A549 (cell line): ENCODE measurements at regions not wholly inside any gene's neighbourhood (a gene's known extent, or its start where the extent isn't known, plus 50 kb on each side); places are given as distances from the start of the nearest gene placed in this dataset.

Source experiments
- ATAC-seq, 2 experiments: fragments of 200-7000 bp in 1 of 2; fragments of >200 bp in 1 of 2; cut with Nextera tagmentation in 1 of 2; cut with Tn5 transposase in 1 of 2; 3 replicates each; pipeline versions ENCODE4 v1.8.0 to v1.9.1; 2018 to 2020; ENCODE audit warnings: mild to moderate bottlenecking in 1 of 2, moderate library complexity in 1 of 2
- CTCF ChIA-PET: fragments of 300-600 bp; sonication (Branson Sonifier 250); formaldehyde crosslinking; extraction: SDS; loops from one replicate; lab custom pipeline; 2021; ENCODE audit warnings: antibody characterized with exemption, inconsistent platforms; lab: Yijun Ruan, JAX
- POLR2A ChIA-PET: fragments of 350-600 bp; formaldehyde crosslinking; extraction: SDS; loops from one replicate; lab custom pipeline; 2021; ENCODE audit warnings: antibody characterized with exemption, inconsistent platforms; lab: Yijun Ruan, JAX
- DNase-seq, 2 experiments: peaks; one replicate each; pipeline versions ENCODE4 v3.0.0 to v3.0.0-alpha.2; 2011 to 2016; ENCODE audit warnings: low read depth in 1 of 2, low spot score in 1 of 2
- FAIRE-seq: peaks from 2 replicates; lab custom pipeline; 2011; peaks lifted over from hg19 to GRCh38; lab: Jason Lieb, UNC
- H3K27ac ChIP-seq, 2 experiments: fragments of >200 bp; sonication (Bioruptor Twin); formaldehyde crosslinking; 3 replicates each; pipeline ENCODE4 v1.5.1; 2016 to 2017
- H3K4me1 ChIP-seq: fragments of >200 bp; sonication (Bioruptor Twin); formaldehyde crosslinking; 3 replicates; pipeline ENCODE4 v1.6.1; 2016
- H3K4me2 ChIP-seq: fragments of >200 bp; sonication (Bioruptor Twin); formaldehyde crosslinking; 3 replicates; pipeline ENCODE4 v1.6.1; 2016
- H3K4me3 ChIP-seq: fragments of >200 bp; sonication (Bioruptor Twin); formaldehyde crosslinking; 3 replicates; pipeline ENCODE4 v1.5.1; 2016
- H3K9me3 ChIP-seq: fragments of >200 bp; sonication (Bioruptor Twin); formaldehyde crosslinking; 3 replicates; pipeline ENCODE4 v1.6.1; 2016
- CBX8 ChIP-seq: fragments of 200-600 bp; sonication (generic); IDR thresholded peaks from 2 replicates; pipeline ENCODE4 v1.6.1; 2016
- CEBPB ChIP-seq, 2 experiments: fragments of >200 bp in 1 of 2; sonication (Bioruptor Twin) in 1 of 2; formaldehyde crosslinking in 1 of 2; IDR thresholded peaks; 2 replicates each; pipeline ENCODE4 v1.6.1; 2012 to 2016
- CHD2 ChIP-seq: fragments of 150-350 bp; IDR thresholded peaks from 2 replicates; pipeline ENCODE4 v1.6.1; 2014; ENCODE audit warnings: low read length; ENCODE audit not compliant: partially characterized antibody
- EHF ChIP-seq: fragments of 250-450 bp; sonication (Bioruptor Pico); IDR thresholded peaks from 2 replicates; pipeline ENCODE4 v1.5.0; 2020; ENCODE audit warnings: mild to moderate bottlenecking
- EP300 ChIP-seq, 2 experiments: fragments of >200 bp; sonication (Bioruptor Twin); formaldehyde crosslinking; IDR thresholded peaks; 2 replicates in 1 of 2; 3 replicates in 1 of 2; pipeline ENCODE4 v1.6.1; 2016 to 2017
- FOSL2 ChIP-seq, 2 experiments: fragments of 450-650 bp in 1 of 2; fragments of >200 bp in 1 of 2; sonication (Bioruptor Twin) in 1 of 2; formaldehyde crosslinking; IDR thresholded peaks; 2 replicates each; pipeline versions ENCODE4 v1.5.0 to v1.6.1; 2016 to 2020; ENCODE audit warnings: mild to moderate bottlenecking in 1 of 2, moderate library complexity in 1 of 2
- FOXS1 ChIP-seq: fragments of 250-450 bp; sonication (Bioruptor Pico); IDR thresholded peaks from 2 replicates; pipeline ENCODE4 v1.5.0; 2020; ENCODE audit warnings: mild to moderate bottlenecking, moderate library complexity
- HEYL ChIP-seq: fragments of 250-450 bp; sonication (Bioruptor Pico); IDR thresholded peaks from 2 replicates; pipeline ENCODE4 v1.8.0; 2021; ENCODE audit warnings: mild to moderate bottlenecking, moderate library complexity
- HOXB13 ChIP-seq: fragments of 250-450 bp; sonication (Bioruptor Pico); IDR thresholded peaks from 2 replicates; pipeline ENCODE4 v1.5.0; 2020; ENCODE audit warnings: low read depth, mild to moderate bottlenecking, moderate library complexity
- HOXB5 ChIP-seq: fragments of 250-450 bp; sonication (Bioruptor Pico); IDR thresholded peaks from 2 replicates; pipeline ENCODE4 v1.5.0; 2020; ENCODE audit warnings: mild to moderate bottlenecking, moderate library complexity
- JUNB ChIP-seq: fragments of >200 bp; sonication (Bioruptor Twin); formaldehyde crosslinking; IDR thresholded peaks from 2 replicates; pipeline ENCODE4 v1.6.1; 2016
- KDM1A ChIP-seq: fragments of 200-600 bp; sonication (generic); IDR thresholded peaks from 2 replicates; pipeline ENCODE4 v1.6.1; 2016; ENCODE audit warnings: low read depth, mild to moderate bottlenecking
- MAFK ChIP-seq: fragments of 450-650 bp; IDR thresholded peaks from 2 replicates; pipeline ENCODE4 v1.6.1; 2014; ENCODE audit not compliant: partially characterized antibody
- MAZ ChIP-seq: fragments of 150-350 bp; IDR thresholded peaks from 2 replicates; pipeline ENCODE4 v1.6.1; 2014; ENCODE audit warnings: antibody characterized with exemption, low read depth, low read length, borderline replicate concordance
- NFE2L2 ChIP-seq: fragments of 150-350 bp; conservative IDR thresholded peaks from 2 replicates; pipeline ENCODE4 v1.6.1; 2014; ENCODE audit warnings: low read length
- NPAS2 ChIP-seq: fragments of 250-450 bp; sonication (Bioruptor Pico); IDR thresholded peaks from 2 replicates; pipeline ENCODE4 v1.8.0; 2022; ENCODE audit warnings: mild to moderate bottlenecking, moderate library complexity, borderline replicate concordance
- NR3C1 ChIP-seq: fragments of >200 bp; sonication (Bioruptor Twin); formaldehyde crosslinking; IDR thresholded peaks from 3 replicates; pipeline ENCODE4 v1.6.1; 2017
- POLR2A ChIP-seq: IDR thresholded peaks from 2 replicates; pipeline ENCODE4 v1.6.1; 2012; ENCODE audit warnings: mild to moderate bottlenecking, low read length
- POLR2AphosphoS2 ChIP-seq: conservative IDR thresholded peaks from 2 replicates; pipeline ENCODE4 v1.6.1; 2012; ENCODE audit warnings: low read length, improper control_type of control experiment, inconsistent platforms
- RCOR1 ChIP-seq: fragments of 150-350 bp; IDR thresholded peaks from 2 replicates; pipeline ENCODE4 v1.6.1; 2014; ENCODE audit warnings: antibody characterized with exemption, low read length, low read depth
- TP53 ChIP-seq: fragments of 250-450 bp; sonication (Bioruptor Pico); IDR thresholded peaks from 2 replicates; pipeline ENCODE4 v1.5.0; 2021; ENCODE audit warnings: mild to moderate bottlenecking, moderate library complexity
- ZFP36 ChIP-seq: fragments of 450-650 bp; IDR thresholded peaks from 2 replicates; pipeline ENCODE4 v1.6.1; 2014; ENCODE audit warnings: borderline replicate concordance; ENCODE audit not compliant: partially characterized antibody
- ZSCAN20 ChIP-seq: fragments of 250-450 bp; sonication (Bioruptor Pico); IDR thresholded peaks from 2 replicates; pipeline ENCODE4 v1.8.0; 2022; ENCODE audit warnings: mild to moderate bottlenecking, moderate library complexity
- WGBS: methylation state at CpG from one replicate; pipeline ENCODE4 v1.1.6; 2017; ENCODE audit errors: missing lambda C conversion rate; 5-methylcytosine and 5-hydroxymethylcytosine counted together
- TF ChIP-seq, protein P1 (sequence below): fragments of 450-650 bp; IDR thresholded peaks from 2 replicates; pipeline ENCODE4 v1.6.1; 2014; ENCODE audit warnings: antibody characterized with exemption
- TF ChIP-seq, protein P2 (sequence below): IDR thresholded peaks from 2 replicates; pipeline ENCODE4 v1.6.1; 2012; ENCODE audit warnings: low read depth, borderline replicate concordance
- TF ChIP-seq, protein P3 (sequence below): fragments of >200 bp; sonication (Bioruptor Twin); formaldehyde crosslinking; IDR thresholded peaks from 3 replicates; pipeline ENCODE4 v1.5.1; 2016
- TF ChIP-seq, protein P4 (sequence below): fragments of 250-450 bp; sonication (Bioruptor Pico); IDR thresholded peaks from 2 replicates; pipeline ENCODE4 v1.5.0; 2020; ENCODE audit warnings: low read depth, mild to moderate bottlenecking, moderate library complexity
- TF ChIP-seq, protein P5 (sequence below): fragments of 150-350 bp; IDR thresholded peaks from 2 replicates; pipeline ENCODE4 v1.6.1; 2014; ENCODE audit warnings: low read depth, mild to moderate bottlenecking, low read length
- TF ChIP-seq, protein P6 (sequence below): fragments of >200 bp; sonication (Bioruptor Twin); formaldehyde crosslinking; IDR thresholded peaks from 3 replicates; pipeline ENCODE4 v1.6.1; 2016
- TF ChIP-seq, protein P7 (sequence below): fragments of >200 bp; sonication (Bioruptor Twin); formaldehyde crosslinking; IDR thresholded peaks from 2 replicates; pipeline ENCODE4 v1.6.1; 2016

DNA sequence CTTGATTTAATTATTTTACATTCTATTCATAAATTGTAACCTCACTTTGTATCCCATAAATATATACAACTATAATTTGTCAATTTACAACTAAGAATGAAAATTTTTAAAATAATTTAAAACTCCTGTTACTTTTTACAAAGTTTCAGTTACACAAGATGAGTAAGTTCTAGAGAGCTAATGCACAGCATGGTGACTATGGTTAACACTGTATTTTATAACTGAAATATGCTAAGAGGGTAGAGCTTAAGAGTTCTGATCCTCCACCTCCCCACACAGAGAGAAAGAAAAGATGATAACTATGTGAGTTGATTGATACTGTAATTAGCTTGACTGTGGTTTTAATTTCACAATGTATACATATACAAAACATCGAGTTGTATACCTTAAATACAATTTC, 412.5 kb upstream of the DDI1 start:
- H3K4me1 ChIP-seq, result peaks cover 50% of the 10 kb centered on the region
- no peak overlapping the region for H3K4me3 ChIP-seq
- no peak for DNase-seq
- H3K27ac ChIP-seq, result peak overlapping the region; percentile 96 to 99
- H3K4me2 ChIP-seq, result no peak overlapping the region
- 81% methylated on average over 1 of the region's 1 CpG for WGBS
- no peak for ATAC-seq
- ChIA-PET POLR2A (no interaction called here), CTCF (no interaction called here)
- FAIRE-seq, result no peak
- no peak for TF ChIP-seq NR3C1
- TF ChIP-seq ZSCAN20 (CRISPR knock-in tag), result no peak
- TF ChIP-seq, protein P1, sequence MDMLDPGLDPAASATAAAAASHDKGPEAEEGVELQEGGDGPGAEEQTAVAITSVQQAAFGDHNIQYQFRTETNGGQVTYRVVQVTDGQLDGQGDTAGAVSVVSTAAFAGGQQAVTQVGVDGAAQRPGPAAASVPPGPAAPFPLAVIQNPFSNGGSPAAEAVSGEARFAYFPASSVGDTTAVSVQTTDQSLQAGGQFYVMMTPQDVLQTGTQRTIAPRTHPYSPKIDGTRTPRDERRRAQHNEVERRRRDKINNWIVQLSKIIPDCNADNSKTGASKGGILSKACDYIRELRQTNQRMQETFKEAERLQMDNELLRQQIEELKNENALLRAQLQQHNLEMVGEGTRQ, result no peak
- TF ChIP-seq MAFK, result no peak
- no peak for TF ChIP-seq TP53 (CRISPR knock-in tag)
- TF ChIP-seq MAZ, result no peak
- no peak for TF ChIP-seq RCOR1
- TF ChIP-seq ZFP36, result no peak
- TF ChIP-seq EP300 (IDR thresholded peaks at IDR 0.05), result no peak
- TF ChIP-seq, protein P2, sequence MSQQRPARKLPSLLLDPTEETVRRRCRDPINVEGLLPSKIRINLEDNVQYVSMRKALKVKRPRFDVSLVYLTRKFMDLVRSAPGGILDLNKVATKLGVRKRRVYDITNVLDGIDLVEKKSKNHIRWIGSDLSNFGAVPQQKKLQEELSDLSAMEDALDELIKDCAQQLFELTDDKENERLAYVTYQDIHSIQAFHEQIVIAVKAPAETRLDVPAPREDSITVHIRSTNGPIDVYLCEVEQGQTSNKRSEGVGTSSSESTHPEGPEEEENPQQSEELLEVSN, result no peak
- no peak for TF ChIP-seq POLR2AphosphoS2
- no peak for TF ChIP-seq HEYL (CRISPR knock-in tag)
- TF ChIP-seq KDM1A, result no peak
- TF ChIP-seq FOSL2 (IDR thresholded peaks at IDR 0.05), result no peak
- TF ChIP-seq FOSL2 (CRISPR knock-in tag; IDR thresholded peaks at IDR 0.05), result no peak
- TF ChIP-seq, protein P3, sequence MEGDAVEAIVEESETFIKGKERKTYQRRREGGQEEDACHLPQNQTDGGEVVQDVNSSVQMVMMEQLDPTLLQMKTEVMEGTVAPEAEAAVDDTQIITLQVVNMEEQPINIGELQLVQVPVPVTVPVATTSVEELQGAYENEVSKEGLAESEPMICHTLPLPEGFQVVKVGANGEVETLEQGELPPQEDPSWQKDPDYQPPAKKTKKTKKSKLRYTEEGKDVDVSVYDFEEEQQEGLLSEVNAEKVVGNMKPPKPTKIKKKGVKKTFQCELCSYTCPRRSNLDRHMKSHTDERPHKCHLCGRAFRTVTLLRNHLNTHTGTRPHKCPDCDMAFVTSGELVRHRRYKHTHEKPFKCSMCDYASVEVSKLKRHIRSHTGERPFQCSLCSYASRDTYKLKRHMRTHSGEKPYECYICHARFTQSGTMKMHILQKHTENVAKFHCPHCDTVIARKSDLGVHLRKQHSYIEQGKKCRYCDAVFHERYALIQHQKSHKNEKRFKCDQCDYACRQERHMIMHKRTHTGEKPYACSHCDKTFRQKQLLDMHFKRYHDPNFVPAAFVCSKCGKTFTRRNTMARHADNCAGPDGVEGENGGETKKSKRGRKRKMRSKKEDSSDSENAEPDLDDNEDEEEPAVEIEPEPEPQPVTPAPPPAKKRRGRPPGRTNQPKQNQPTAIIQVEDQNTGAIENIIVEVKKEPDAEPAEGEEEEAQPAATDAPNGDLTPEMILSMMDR, result no peak
- TF ChIP-seq, protein P4, sequence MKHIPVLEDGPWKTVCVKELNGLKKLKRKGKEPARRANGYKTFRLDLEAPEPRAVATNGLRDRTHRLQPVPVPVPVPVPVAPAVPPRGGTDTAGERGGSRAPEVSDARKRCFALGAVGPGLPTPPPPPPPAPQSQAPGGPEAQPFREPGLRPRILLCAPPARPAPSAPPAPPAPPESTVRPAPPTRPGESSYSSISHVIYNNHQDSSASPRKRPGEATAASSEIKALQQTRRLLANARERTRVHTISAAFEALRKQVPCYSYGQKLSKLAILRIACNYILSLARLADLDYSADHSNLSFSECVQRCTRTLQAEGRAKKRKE, result no peak
- TF ChIP-seq, protein P5, sequence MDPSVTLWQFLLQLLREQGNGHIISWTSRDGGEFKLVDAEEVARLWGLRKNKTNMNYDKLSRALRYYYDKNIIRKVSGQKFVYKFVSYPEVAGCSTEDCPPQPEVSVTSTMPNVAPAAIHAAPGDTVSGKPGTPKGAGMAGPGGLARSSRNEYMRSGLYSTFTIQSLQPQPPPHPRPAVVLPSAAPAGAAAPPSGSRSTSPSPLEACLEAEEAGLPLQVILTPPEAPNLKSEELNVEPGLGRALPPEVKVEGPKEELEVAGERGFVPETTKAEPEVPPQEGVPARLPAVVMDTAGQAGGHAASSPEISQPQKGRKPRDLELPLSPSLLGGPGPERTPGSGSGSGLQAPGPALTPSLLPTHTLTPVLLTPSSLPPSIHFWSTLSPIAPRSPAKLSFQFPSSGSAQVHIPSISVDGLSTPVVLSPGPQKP, result no peak
- no peak for TF ChIP-seq EHF (CRISPR knock-in tag)
- peaks cover 49% of the 10 kb centered on the region for H3K9me3 ChIP-seq

DNA sequence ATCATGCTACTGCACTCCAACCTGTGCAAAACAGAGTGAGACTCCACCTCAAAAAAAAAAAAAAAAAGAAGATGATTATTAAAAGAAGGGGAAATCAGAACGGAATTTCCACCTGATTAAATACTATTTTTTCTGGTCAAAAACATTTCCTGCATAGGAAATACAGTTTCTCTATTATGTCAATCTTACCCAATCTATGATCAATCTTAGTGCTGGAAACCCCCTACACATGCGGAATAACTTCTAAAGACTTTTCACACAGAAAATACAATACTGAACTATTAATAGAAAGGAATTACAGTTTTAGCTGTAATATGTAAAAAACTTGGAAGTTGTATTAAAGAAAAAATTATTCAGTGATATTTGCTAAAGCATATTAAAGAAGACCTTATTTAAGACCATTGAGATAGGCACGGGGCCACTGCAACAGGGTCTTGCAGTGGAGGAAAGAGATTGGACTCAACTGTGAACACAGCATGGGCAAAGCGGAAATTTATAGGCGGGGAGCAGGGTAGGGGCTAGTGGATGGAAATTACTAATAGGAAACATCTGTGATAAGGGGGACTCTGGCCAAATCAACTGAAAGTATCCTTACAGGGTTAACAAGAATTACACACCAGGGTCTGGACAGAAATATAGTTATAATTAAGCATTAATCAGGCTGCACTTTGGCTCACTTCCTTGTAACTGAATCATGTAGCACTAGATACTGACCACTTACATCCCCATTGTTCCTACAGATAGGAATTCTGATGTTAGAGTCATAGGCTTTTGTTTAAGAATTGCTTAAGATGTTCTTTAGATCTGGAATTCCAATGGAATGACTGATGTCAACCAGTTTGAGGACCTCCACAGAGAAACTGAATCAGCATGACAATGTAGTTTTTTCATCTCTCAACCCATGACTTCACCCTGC, 411.5 kb upstream of the DDI1 start:
- WGBS, result 8% methylated on average over 5 of the region's 5 CpGs
- Histone ChIP-seq H3K9me3 (peaks cover 58% of the 10 kb centered on the region), H3K4me1 (peaks cover 40% of the 10 kb centered on the region), H3K27ac (peak overlapping the region; percentile 96 to 99), H3K4me2 (peak overlapping the region; percentile 72), H3K4me3 (no peak overlapping the region)
- ATAC-seq (peak; percentile 95 to 98), FAIRE-seq (peak; percentile 89), DNase-seq (peak; percentile 55 to 97)
- CTCF ChIA-PET, result no interaction called here
- POLR2A ChIA-PET, result no interaction called here
- peak; percentile 94 for TF ChIP-seq NFE2L2
- TF ChIP-seq, protein P4, result 0 out of 2 replicates have a peak, but pooled peaks have one; percentile 54
- no peak for TF ChIP-seq CHD2
- peak; percentile 90 to 98 for TF ChIP-seq CEBPB (IDR thresholded peaks at IDR 0.05)
- peak; percentile 63; the same call in 1 of the 2 replicates for TF ChIP-seq HEYL (CRISPR knock-in tag)
- TF ChIP-seq, protein P6, sequence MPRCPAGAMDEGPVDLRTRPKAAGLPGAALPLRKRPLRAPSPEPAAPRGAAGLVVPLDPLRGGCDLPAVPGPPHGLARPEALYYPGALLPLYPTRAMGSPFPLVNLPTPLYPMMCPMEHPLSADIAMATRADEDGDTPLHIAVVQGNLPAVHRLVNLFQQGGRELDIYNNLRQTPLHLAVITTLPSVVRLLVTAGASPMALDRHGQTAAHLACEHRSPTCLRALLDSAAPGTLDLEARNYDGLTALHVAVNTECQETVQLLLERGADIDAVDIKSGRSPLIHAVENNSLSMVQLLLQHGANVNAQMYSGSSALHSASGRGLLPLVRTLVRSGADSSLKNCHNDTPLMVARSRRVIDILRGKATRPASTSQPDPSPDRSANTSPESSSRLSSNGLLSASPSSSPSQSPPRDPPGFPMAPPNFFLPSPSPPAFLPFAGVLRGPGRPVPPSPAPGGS, result peak; percentile 73; the same call in 1 of the 3 replicates
- peak; percentile 96 for TF ChIP-seq JUNB
- TF ChIP-seq HOXB5 (CRISPR knock-in tag), result peak; percentile 22; the same call in 1 of the 2 replicates
- TF ChIP-seq, protein P7, sequence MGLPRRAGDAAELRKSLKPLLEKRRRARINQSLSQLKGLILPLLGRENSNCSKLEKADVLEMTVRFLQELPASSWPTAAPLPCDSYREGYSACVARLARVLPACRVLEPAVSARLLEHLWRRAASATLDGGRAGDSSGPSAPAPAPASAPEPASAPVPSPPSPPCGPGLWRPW, result peak; percentile 78; the same call in 1 of the 2 replicates
- 0 out of 2 replicates have a peak, but pooled peaks have one; percentile 73 for TF ChIP-seq HOXB13 (CRISPR knock-in tag)
- no peak for TF ChIP-seq CBX8
- no peak for TF ChIP-seq POLR2A
- TF ChIP-seq NPAS2, result no peak
- no peak for TF ChIP-seq MAZ
- TF ChIP-seq FOXS1, result no peak
